ENCODE measurements at regions not wholly inside any gene's neighbourhood (a gene's known extent, or its start where the extent isn't known, plus 50 kb on each side); places are given as distances from the start of the nearest gene placed in this dataset.

DNA sequence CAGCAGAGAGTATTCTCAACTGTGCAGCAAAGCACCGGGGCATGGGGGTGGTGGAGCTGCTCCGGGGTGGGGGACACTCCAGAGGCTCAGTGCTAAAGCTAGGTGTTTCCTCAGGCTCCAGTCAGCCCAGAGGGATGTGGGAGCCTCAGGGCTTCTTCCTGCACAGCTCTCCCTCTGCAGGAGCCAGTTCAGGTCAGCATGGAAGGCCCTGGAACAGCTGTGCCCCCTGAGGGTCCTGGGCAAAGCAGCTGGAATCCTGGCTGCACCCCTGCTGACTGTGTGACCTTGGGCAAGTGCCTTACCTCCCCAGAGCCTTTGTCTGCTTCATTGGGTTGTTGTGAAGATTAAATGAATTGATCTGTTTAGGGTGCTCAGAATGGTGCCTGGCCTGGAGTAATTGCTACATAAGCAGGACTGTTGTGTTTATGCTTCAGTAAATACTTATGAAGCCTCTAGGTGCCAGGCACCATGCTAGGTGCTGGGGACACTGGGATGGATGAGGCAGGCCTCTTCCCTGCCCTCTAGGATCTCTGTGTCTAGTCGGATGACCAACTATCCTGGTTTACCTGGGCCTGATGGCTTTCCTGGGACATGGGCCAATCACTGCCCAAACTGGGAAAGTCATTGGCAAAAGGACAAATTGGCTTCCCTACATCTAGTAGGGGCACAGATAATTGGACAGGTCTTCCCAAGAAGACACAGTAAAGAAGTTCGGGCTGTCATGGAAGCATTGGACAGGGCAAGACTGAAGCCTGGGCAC is 64.2 kb upstream of the LCTL start:
- DNase-seq (ENCODE audit: low read depth): no peak
- TF ChIP-seq, protein P1, sequence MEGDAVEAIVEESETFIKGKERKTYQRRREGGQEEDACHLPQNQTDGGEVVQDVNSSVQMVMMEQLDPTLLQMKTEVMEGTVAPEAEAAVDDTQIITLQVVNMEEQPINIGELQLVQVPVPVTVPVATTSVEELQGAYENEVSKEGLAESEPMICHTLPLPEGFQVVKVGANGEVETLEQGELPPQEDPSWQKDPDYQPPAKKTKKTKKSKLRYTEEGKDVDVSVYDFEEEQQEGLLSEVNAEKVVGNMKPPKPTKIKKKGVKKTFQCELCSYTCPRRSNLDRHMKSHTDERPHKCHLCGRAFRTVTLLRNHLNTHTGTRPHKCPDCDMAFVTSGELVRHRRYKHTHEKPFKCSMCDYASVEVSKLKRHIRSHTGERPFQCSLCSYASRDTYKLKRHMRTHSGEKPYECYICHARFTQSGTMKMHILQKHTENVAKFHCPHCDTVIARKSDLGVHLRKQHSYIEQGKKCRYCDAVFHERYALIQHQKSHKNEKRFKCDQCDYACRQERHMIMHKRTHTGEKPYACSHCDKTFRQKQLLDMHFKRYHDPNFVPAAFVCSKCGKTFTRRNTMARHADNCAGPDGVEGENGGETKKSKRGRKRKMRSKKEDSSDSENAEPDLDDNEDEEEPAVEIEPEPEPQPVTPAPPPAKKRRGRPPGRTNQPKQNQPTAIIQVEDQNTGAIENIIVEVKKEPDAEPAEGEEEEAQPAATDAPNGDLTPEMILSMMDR (IDR thresholded peaks at IDR 0.05; ENCODE audit: low read depth, low read length, missing control alignments): no peak
- in situ Hi-C loops (cut with HindIII; ENCODE audit: low sequenced_read_pairs): no loop called here
- no peak overlapping the region for H3K4me3 ChIP-seq (ENCODE audit: low read depth, low read length)

DNA sequence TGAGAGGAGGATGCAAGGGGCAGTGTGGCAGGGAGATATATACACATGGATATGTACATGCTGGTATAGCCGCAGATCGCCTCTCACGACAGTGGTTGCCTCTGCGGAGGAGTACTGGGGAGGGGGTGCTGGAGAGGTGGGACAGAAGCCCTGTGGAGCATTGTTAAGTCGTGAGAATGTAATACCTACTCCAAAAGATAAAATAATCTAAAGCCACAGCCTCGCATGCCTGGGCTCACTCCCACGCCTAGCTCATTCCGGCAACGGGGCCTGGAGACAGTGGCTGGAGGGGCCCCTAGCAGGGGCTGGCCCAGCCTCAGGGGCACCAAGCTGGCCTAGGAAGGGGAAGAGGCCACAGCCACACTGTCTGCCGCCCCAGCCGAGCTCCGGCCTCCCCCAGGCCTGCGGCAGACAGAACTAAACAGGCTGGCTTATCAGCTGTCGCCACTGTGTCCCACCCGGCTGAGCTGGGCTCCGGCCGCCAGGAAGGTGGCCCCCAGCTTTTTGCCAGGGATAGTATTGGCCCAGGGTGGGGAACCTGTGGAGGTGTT is 65.1 kb upstream of the LCTL start:
- no peak for DNase-seq (ENCODE audit: low read depth)
- no peak overlapping the region for H3K4me3 ChIP-seq (ENCODE audit: low read depth, low read length)
- in situ Hi-C loops (cut with HindIII; ENCODE audit: low sequenced_read_pairs): no loop called here
- TF ChIP-seq, protein P1 (IDR thresholded peaks at IDR 0.05; ENCODE audit: low read depth, low read length, missing control alignments): no peak

DNA sequence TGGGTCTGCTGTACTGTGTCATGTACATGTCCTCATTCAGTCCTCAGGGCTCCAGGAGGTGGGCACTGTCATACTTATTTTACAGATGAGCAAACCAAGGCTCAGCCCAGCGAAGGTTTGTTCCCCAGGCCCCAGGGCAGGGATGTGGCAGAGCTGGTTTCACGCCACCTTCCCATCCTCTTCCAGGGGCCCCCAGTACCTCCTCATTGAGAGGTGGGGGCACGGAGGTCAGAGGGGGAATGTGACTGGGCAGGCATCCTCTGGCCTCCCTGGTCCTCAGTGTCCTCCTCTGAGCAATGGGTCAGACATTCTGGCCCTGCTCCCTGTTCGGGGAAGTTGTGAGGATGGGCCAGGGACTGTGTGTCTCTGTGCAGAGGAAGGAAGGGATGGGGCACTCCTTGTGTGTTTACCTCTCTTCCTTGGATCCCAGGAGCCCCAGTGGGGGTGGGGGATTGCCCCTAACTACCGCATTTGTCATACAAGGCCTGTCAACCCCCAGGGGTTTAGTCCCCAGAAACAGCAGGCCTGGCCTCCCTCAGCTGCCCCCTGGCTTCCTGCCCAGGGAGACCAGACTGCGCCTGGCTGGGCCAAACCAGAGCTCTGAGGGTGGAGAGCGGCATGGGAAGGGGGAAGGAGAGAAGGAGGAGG is 65.9 kb upstream of the LCTL start:
- in situ Hi-C loops (cut with HindIII; ENCODE audit: low sequenced_read_pairs): no loop called here
- DNase-seq (ENCODE audit: low read depth): no peak
- TF ChIP-seq, protein P1 (IDR thresholded peaks at IDR 0.05; ENCODE audit: low read depth, low read length, missing control alignments): no peak

DNA sequence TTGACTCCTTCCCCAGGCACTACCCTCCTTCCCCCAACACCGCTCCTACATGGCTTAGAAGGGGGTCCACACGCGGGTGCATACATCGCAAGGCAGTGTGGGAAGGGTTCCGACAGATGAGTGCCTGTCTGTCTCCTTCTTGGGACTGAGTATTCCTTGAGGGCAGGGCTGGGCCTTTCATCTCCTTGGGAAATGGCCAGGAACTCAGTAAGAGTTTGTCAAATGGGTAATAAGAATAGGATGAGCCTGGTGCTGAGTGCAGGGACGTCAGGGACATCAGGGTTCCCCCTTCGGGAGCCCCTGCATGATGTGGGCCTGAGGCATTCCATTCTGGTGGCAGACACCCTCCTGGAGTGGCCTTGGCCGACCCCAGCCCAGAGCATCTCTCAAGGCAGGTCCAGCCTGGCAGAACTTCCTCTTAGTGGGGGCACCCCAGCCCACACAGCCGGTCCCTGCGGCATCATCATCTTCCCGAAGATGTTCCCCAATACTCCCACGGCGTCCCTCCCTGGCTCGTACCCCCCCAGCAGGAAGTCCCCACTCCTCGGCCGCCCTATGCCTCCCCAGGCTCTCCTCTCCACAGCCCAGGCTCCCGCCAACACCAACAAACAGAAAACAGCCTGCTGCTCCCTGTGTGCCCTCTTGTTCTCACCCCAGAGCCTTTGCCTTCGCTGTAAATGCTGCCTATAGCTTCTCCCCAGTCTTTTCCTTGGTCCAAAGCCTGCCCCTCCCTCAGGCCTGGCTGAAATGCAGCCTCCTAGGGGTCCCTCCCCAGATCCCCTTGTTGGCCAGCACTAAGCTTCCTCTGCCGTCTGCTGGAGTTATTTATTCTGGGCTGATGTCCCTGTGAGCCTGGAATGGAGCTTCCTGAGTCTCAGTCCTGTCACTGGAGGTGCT is 67.5 kb upstream of the LCTL start:
- in situ Hi-C loops (cut with HindIII; ENCODE audit: low sequenced_read_pairs): no loop called here
- no peak overlapping the region for H3K4me3 ChIP-seq (ENCODE audit: low read depth, low read length)
- no peak for DNase-seq (ENCODE audit: low read depth)
- TF ChIP-seq, protein P1 (IDR thresholded peaks at IDR 0.05; ENCODE audit: low read depth, low read length, missing control alignments): no peak

More for the DNA sequence above, 65.9 kb upstream of the LCTL start:
- H3K4me3 ChIP-seq (ENCODE audit: low read depth, low read length): no peak overlapping the region

DNA sequence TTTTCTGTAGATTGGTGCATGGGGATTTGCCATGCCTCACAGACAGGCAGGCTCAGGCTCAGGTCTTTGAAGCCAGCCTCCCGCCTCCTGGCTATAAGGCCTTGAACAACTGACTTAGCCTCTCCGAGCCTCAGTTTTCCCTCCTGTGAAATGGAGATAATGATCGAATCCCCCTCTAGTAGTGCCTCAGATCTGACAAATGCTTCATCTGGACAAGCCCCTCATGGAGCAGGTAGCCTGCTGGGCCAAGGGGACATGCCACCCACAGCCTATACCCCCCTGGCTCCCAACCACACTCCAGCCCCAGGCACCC is 68.1 kb upstream of the LCTL start:
- in situ Hi-C loops (cut with HindIII; ENCODE audit: low sequenced_read_pairs): no loop called here
- no peak overlapping the region for H3K4me3 ChIP-seq (ENCODE audit: low read depth, low read length)
- no peak for DNase-seq (ENCODE audit: low read depth)
- TF ChIP-seq, protein P1 (IDR thresholded peaks at IDR 0.05; ENCODE audit: low read depth, low read length, missing control alignments): no peak

DNA sequence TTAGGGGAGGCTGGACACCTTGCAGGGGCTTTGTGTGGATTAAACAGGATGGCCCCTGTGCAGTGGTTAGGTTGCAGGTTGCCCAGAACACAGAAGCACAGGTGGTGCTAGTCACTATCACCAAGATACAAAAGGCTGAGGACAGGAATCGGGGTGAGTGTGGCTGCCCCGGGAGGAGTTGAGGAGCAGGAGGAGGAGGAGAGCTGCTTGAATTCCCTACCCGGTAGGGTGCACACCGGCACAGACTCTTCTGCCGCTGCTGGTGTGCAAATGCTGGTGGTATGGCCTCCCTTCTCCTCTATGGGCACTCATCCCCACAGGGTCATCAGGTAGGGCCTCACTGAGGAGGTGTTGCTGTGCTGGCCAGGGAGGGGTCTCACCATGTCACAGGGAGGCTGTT is 67.5 kb upstream of the SMAD6 start:
- in situ Hi-C loops (cut with HindIII; ENCODE audit: low sequenced_read_pairs): no loop called here
- DNase-seq (ENCODE audit: low read depth): no peak
- TF ChIP-seq, protein P1 (IDR thresholded peaks at IDR 0.05; ENCODE audit: low read depth, low read length, missing control alignments): no peak
- no peak overlapping the region for H3K4me3 ChIP-seq (ENCODE audit: low read depth, low read length)

Data from astrocyte of the cerebellum (primary cell).